ENCODE measurements at regions not wholly inside any gene's neighbourhood (a gene's known extent, or its start where the extent isn't known, plus 50 kb on each side); places are given as distances from the start of the nearest gene placed in this dataset.

DNA sequence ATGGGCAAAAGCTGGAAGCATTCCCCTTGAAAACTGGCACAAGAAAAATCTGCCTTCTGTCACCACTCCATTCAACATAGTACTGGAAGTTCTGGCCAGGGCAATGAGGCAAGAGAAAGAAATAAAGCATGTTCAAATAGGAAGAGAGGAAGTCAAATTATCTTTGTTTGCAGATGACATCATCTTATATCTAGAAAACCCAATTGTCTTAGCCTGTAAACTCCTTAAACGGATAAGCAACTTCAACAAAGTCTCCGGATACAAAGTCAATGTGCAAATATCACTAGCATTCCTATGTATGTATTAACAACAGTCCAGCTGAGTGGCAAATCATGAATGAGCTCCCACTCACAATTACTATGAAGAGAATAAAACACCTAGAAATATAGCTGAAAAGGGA is 1579.3 kb downstream of the SUCLG1 start:
- intact Hi-C loops (cut with DNase I, micrococcal nuclease): no loop called here
- Mint-ChIP-seq H3K27ac (no peak overlapping the region), H3K27me3 (no peaks in the 10 kb centered on the region)

DNA sequence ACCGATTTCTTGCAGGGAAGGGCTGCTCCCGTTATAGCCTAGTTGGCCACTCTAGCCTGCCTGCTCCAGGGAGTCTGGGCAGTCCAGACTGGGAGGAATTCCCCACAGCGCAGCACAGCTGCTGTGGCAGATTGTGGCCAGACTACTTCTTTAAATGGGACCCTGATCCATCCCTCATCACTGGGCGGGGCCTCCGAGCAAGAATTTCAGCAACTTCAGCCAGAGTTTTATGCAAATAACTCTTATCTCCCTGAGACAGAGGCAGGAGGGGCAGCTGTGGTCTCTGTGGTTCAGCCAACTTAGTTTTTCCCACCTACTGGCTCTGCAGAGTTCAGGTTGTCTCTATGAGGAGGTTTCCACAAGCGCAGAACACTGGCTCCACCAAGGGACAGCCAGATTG is 1583.2 kb downstream of the SUCLG1 start:
- no peak for ATAC-seq
- Mint-ChIP-seq H3K4me1 (no peaks in the 10 kb centered on the region), H3K4me3 (no peak overlapping the region), H3K27ac (no peak overlapping the region), H3K36me3 (ENCODE audit: low read depth) (no peaks in the 10 kb centered on the region), H3K27me3 (no peaks in the 10 kb centered on the region), H3K9me3 (ENCODE audit: low read depth) (peaks cover 10% of the 10 kb centered on the region)
- intact Hi-C loops (cut with DNase I, micrococcal nuclease): no loop called here
- ChIA-PET POLR2A (no interaction called here), CTCF (no interaction called here)
- no peak for DNase-seq

More for the DNA sequence above, 1579.3 kb downstream of the SUCLG1 start:
- no peak for ATAC-seq
- POLR2A ChIA-PET: no interaction called here
- Mint-ChIP-seq H3K4me3 (no peak overlapping the region), H3K9me3 (ENCODE audit: low read depth) (peaks cover 9% of the 10 kb centered on the region), H3K4me1 (no peaks in the 10 kb centered on the region), H3K36me3 (ENCODE audit: low read depth) (no peaks in the 10 kb centered on the region)
- no peak for DNase-seq
- CTCF ChIA-PET: no interaction called here

DNA sequence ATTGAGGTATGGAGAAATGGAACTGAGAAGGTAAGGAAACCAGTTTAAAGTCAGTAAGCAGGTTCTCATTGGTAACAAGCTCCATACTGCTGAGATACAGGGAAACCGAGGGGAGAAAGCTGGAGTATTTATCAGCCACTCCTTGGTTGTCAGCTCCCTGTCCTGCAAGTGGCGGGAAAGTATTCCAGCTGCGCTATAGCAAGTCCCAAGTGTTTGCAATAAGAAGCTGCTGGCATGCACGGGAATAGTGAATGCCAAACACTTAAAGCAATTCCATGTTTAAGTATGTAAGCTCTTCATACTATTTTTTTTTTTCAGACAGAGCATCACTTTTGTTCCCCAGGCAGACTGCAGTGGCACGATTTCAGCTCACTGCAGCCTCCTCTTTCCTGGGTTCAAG is 1601.1 kb downstream of the SUCLG1 start:
- intact Hi-C loops (cut with DNase I, micrococcal nuclease): no loop called here
- ATAC-seq: no peak
- H3K4me1 Mint-ChIP-seq: no peaks in the 10 kb centered on the region
- no peak overlapping the region for H3K4me3 Mint-ChIP-seq
- H3K27ac Mint-ChIP-seq: no peak overlapping the region
- ChIA-PET CTCF (no interaction called here), POLR2A (no interaction called here)
- no peaks in the 10 kb centered on the region for H3K27me3 Mint-ChIP-seq
- no peak for DNase-seq
- no peaks in the 10 kb centered on the region for H3K9me3 Mint-ChIP-seq (ENCODE audit: low read depth)
- no peaks in the 10 kb centered on the region for H3K36me3 Mint-ChIP-seq (ENCODE audit: low read depth)

DNA sequence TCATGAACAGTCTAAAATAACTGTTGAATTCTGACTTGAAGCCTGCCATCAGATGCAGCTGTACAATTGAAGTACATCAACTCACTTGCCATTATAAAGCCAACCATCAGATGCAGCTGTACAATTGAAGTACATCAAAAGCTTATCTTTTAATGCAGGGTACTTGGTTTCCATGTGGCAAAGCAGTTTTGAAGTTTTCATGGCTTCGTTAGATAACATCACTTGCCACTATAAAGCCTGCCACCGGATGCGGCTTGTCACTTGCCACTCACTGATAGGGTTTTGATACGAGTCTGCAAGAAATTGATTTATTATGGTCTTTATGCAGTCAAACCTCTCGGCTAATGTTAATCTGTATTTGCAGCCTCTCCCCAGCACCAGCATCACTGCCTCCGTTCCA is 1605.8 kb downstream of the SUCLG1 start:
- no peaks in the 10 kb centered on the region for H3K27me3 Mint-ChIP-seq
- ChIA-PET POLR2A (no interaction called here), CTCF (no interaction called here)
- intact Hi-C loops (cut with DNase I, micrococcal nuclease): no loop called here
- ATAC-seq: no peak
- DNase-seq: no peak
- no peak overlapping the region for H3K27ac Mint-ChIP-seq
- H3K4me1 Mint-ChIP-seq: no peaks in the 10 kb centered on the region
- peaks cover 2% of the 10 kb centered on the region for H3K9me3 Mint-ChIP-seq (ENCODE audit: low read depth)
- no peaks in the 10 kb centered on the region for H3K36me3 Mint-ChIP-seq (ENCODE audit: low read depth)
- H3K4me3 Mint-ChIP-seq: no peak overlapping the region

DNA sequence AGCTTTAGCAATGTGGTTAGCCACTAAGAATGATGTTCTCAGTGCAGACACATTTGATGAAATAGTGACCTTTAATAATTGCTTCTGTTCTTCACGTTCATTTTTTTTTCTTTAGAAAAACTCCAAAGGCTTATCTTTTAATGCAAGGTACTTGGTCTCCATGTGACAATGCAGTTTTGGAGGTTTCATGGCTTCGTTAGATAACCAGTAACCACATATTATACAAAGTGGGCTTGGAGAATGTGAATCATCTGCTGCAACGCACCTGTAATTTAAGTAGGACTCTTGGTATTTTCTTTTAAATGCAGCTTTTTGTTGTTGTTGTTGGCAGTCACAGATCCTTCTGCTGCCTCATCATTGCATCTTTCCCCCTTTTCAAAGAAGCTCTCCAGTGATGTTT is 1606.3 kb downstream of the SUCLG1 start:
- DNase-seq: no peak
- no peaks in the 10 kb centered on the region for H3K36me3 Mint-ChIP-seq (ENCODE audit: low read depth)
- no peaks in the 10 kb centered on the region for H3K27me3 Mint-ChIP-seq
- H3K4me3 Mint-ChIP-seq: no peak overlapping the region
- POLR2A ChIA-PET: no interaction called here
- H3K27ac Mint-ChIP-seq: no peak overlapping the region
- ATAC-seq: no peak
- H3K4me1 Mint-ChIP-seq: no peaks in the 10 kb centered on the region
- CTCF ChIA-PET: no interaction called here
- intact Hi-C loops (cut with DNase I, micrococcal nuclease): no loop called here
- H3K9me3 Mint-ChIP-seq (ENCODE audit: low read depth): peaks cover 2% of the 10 kb centered on the region

DNA sequence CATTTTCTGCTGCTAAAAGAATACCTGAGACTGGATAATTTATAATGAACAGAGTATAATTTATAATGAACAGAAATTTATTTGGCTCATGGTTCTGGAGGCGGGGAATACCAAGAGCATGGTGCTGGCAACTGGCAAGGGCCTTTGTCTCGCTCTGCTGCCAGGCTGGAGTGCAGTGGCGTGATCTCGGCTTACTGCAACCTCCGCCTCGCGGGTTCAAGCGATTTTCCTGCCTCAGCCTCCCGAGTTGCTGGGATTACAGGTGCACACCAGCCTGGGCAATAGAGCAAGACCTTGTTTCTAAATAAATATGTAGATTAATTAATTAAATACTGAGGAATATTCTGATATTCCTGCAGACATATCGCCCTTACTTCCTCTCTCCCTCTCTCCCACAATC is 1610.8 kb downstream of the SUCLG1 start:
- POLR2A ChIA-PET: no interaction called here
- Mint-ChIP-seq H3K4me1 (no peaks in the 10 kb centered on the region), H3K36me3 (ENCODE audit: low read depth) (no peaks in the 10 kb centered on the region), H3K27me3 (no peaks in the 10 kb centered on the region), H3K9me3 (ENCODE audit: low read depth) (peaks cover 2% of the 10 kb centered on the region), H3K27ac (no peak overlapping the region), H3K4me3 (no peak overlapping the region)
- DNase-seq: no peak
- CTCF ChIA-PET: no interaction called here
- intact Hi-C loops (cut with DNase I, micrococcal nuclease): no loop called here
- ATAC-seq: no peak

DNA sequence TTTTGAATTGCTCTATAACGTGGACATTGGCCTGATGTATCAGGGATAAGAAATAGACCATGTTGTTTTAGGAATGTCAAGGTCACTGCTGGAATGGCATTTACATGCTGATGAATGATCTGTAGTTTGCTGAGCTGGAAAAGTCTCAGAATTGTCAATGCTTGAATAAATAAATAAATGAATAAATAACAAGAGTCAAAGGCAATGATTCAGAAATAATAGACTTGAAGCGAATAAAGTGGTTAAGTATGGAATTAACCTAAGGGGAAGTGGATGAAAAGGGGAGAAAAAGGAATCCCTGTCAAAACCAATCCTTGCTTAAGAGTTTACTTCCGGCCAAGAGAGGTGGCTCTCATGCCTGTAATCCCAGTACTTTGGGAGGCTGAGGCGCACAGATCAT is 1620.0 kb downstream of the SUCLG1 start:
- ChIA-PET POLR2A (no interaction called here), CTCF (no interaction called here)
- no peak for DNase-seq
- no peak overlapping the region for H3K4me3 Mint-ChIP-seq
- no peaks in the 10 kb centered on the region for H3K27me3 Mint-ChIP-seq
- H3K9me3 Mint-ChIP-seq (ENCODE audit: low read depth): peaks cover 15% of the 10 kb centered on the region
- intact Hi-C loops (cut with DNase I, micrococcal nuclease): no loop called here
- H3K36me3 Mint-ChIP-seq (ENCODE audit: low read depth): no peaks in the 10 kb centered on the region
- H3K4me1 Mint-ChIP-seq: no peaks in the 10 kb centered on the region
- H3K27ac Mint-ChIP-seq: no peak overlapping the region
- ATAC-seq: no peak

DNA sequence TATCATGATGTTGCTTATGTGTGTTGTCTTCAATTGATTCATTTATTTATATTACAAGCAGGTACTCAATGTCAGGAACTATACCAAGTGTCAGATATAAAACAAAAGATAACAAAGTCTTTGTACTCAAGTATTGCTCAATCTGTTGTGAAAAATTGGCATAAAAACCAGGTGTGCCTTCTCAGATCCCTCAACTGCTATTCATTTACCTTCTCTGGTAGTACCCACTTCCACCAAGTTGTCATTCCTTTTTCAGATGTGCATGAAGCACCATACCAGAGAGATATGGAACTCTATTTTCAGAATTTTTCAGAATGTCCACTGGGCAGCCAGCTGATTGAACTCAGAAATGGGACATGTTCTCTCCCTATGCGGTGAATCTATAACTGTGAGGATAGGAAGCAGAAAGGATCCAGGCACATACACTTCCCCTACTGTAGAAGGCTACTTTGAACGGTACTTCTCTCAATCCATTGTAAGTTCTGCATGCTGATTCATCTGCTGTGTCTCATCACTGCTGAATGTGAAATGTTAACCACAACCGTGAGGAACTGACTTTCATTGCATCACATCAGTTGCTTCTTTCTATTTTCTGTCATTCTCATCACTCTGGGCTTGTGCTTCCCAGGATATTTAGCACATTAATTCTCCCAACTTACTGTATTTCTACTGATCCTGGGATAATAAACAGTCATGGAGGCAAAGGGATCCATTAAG is 1621.3 kb downstream of the SUCLG1 start:
- H3K27ac Mint-ChIP-seq: no peak overlapping the region
- DNase-seq: no peak
- no peaks in the 10 kb centered on the region for H3K36me3 Mint-ChIP-seq (ENCODE audit: low read depth)
- peaks cover 15% of the 10 kb centered on the region for H3K9me3 Mint-ChIP-seq (ENCODE audit: low read depth)
- no peaks in the 10 kb centered on the region for H3K4me1 Mint-ChIP-seq
- H3K4me3 Mint-ChIP-seq: no peak overlapping the region
- POLR2A ChIA-PET: no interaction called here
- ATAC-seq: no peak
- CTCF ChIA-PET: no interaction called here
- no peaks in the 10 kb centered on the region for H3K27me3 Mint-ChIP-seq
- intact Hi-C loops (cut with DNase I, micrococcal nuclease): no loop called here

DNA sequence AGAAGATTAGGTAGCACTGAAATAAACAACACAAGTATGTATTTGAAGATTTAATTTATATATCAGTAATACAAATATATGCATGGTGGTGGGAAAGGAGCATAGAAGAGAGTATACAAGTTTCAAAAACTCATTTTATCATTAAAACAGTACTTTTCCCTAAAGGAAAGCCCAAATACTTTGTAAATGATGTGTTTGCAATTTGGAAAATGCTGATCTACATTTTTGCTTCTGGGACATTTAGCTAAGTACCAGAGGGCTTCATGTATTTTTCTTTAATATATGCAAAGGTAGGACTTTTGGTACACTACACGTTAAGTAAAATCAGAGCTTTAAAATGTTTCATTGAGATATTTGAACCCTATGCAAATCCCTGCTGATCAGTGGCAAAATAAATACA is 1624.2 kb downstream of the SUCLG1 start:
- no peaks in the 10 kb centered on the region for H3K27me3 Mint-ChIP-seq
- no peak overlapping the region for H3K27ac Mint-ChIP-seq
- CTCF ChIA-PET: no interaction called here
- H3K4me1 Mint-ChIP-seq: no peaks in the 10 kb centered on the region
- no peak for DNase-seq
- no peak for ATAC-seq
- intact Hi-C loops (cut with DNase I, micrococcal nuclease): no loop called here
- H3K4me3 Mint-ChIP-seq: no peak overlapping the region
- POLR2A ChIA-PET: no interaction called here
- no peaks in the 10 kb centered on the region for H3K36me3 Mint-ChIP-seq (ENCODE audit: low read depth)
- H3K9me3 Mint-ChIP-seq (ENCODE audit: low read depth): peaks cover 10% of the 10 kb centered on the region

DNA sequence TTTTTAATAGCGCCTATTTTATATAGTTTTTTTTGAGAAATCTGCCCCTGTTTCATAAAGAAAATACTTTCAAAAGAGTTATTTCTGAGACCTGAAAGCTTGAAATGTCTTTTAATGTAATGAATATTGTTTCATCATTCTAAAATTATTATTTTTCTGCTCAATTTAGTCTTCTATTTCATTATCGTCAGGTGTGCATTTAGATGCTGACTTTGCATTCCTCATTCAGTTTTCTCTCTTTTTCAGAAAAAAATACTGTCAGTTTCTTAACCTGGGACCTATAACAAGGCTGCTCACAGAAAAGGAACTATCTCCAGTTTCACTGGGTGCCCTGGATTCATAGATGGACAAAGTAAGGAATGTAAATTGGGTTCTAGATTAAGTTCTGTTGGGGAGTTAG is 1631.7 kb downstream of the SUCLG1 start:
- no peak for DNase-seq
- no peak for ATAC-seq
- intact Hi-C loops (cut with DNase I, micrococcal nuclease): no loop called here
- no peaks in the 10 kb centered on the region for H3K9me3 Mint-ChIP-seq (ENCODE audit: low read depth)
- no peak overlapping the region for H3K27ac Mint-ChIP-seq
- H3K36me3 Mint-ChIP-seq (ENCODE audit: low read depth): no peaks in the 10 kb centered on the region
- H3K27me3 Mint-ChIP-seq: no peaks in the 10 kb centered on the region
- ChIA-PET CTCF (no interaction called here), POLR2A (no interaction called here)
- H3K4me3 Mint-ChIP-seq: no peak overlapping the region
- H3K4me1 Mint-ChIP-seq: no peaks in the 10 kb centered on the region

DNA sequence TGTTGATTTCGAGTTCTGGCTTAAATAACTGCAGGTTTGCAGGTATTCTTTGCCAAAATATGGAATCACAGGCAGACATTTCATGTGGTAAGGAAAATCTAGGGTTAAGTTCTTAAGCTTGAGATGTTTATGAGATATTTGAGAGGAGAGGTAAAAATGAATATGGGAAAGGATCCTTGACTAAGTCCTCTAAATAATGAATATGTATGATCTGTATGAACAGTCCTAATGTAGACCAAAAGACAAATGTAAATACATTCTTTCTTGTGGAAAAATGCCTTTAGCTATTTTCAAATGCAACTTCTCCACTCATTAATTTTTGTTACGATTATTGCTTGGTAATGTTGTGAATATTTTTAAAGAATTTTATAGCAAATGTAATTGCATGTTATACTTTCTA is 1632.6 kb downstream of the SUCLG1 start:
- Mint-ChIP-seq H3K9me3 (ENCODE audit: low read depth) (no peaks in the 10 kb centered on the region), H3K36me3 (ENCODE audit: low read depth) (no peaks in the 10 kb centered on the region), H3K27me3 (no peaks in the 10 kb centered on the region), H3K4me3 (no peak overlapping the region), H3K27ac (no peak overlapping the region), H3K4me1 (no peaks in the 10 kb centered on the region)
- DNase-seq (no peak), ATAC-seq (no peak)
- POLR2A ChIA-PET: no interaction called here
- intact Hi-C loops (cut with DNase I, micrococcal nuclease): no loop called here
- CTCF ChIA-PET: no interaction called here

DNA sequence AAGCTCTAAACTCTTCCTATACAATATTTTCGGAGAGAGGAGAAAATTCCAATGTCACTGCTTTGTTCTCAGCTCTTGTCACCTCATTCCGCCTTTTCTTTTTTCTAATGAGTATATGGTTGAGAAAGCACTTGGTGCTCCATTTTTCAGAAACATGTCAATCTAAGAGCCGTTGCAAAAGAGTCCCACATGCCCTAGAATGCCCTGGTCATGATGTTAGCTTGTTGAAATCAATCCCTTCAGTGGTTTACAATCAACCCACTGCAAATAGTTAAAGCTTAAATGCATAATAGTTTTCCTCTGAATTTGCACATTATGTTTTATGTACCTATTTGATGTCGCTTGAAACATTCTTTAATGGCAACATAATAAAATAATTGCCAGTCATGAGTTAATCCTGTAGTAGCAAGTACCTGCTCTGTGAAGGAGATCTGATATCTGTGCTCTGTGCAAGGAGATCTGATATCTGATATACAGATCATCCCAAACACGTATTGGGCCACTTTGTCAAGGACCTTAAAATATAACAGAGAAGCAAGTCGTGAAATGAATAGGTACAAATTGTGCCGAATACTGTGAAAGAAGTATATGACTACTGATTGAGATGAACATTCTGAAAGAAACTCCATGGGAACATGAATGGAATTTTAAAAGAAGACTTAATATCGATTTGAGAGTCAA is 1633.5 kb downstream of the SUCLG1 start:
- H3K36me3 Mint-ChIP-seq (ENCODE audit: low read depth): no peaks in the 10 kb centered on the region
- CTCF ChIA-PET: no interaction called here
- no peak overlapping the region for H3K27ac Mint-ChIP-seq
- no peak for DNase-seq
- no peaks in the 10 kb centered on the region for H3K27me3 Mint-ChIP-seq
- no peak overlapping the region for H3K4me3 Mint-ChIP-seq
- no peaks in the 10 kb centered on the region for H3K9me3 Mint-ChIP-seq (ENCODE audit: low read depth)
- H3K4me1 Mint-ChIP-seq: no peaks in the 10 kb centered on the region
- ATAC-seq: no peak
- intact Hi-C loops (cut with DNase I, micrococcal nuclease): no loop called here
- POLR2A ChIA-PET: no interaction called here

DNA sequence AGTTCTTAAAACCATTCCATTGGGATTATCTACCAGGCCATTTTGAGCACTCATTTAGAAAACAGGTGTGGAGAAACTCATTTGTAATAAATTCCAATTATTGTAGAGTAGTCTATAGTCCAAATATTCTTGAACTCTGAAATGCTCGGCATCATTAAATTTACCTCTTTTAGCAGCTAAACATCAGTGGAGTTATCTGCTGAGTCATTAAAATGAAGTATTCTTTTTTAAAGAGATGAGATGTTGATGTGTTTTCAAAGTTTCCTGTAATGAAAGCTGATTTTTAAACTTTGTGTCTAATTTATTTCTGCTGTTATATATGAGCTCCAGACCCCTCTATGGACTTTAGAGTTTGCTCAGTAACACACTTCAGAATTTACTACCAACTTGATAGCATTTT is 1635.2 kb downstream of the SUCLG1 start:
- DNase-seq: no peak
- Mint-ChIP-seq H3K4me1 (no peaks in the 10 kb centered on the region), H3K4me3 (no peak overlapping the region), H3K27me3 (no peaks in the 10 kb centered on the region), H3K9me3 (ENCODE audit: low read depth) (peaks cover 4% of the 10 kb centered on the region), H3K27ac (no peak overlapping the region), H3K36me3 (ENCODE audit: low read depth) (no peaks in the 10 kb centered on the region)
- intact Hi-C loops (cut with DNase I, micrococcal nuclease): no loop called here
- no peak for ATAC-seq
- ChIA-PET CTCF (no interaction called here), POLR2A (no interaction called here)

All from activated CD4-positive, alpha-beta T cell treated with anti-CD3 and anti-CD28 coated beads for 36 hours (primary cell).